ENCODE measurements at regions not wholly inside any gene's neighbourhood (a gene's known extent, or its start where the extent isn't known, plus 50 kb on each side); places are given as distances from the start of the nearest gene placed in this dataset.
A peak's percentile ranks its signal among the peaks of the same experiment; 100 is the strongest.

DNA sequence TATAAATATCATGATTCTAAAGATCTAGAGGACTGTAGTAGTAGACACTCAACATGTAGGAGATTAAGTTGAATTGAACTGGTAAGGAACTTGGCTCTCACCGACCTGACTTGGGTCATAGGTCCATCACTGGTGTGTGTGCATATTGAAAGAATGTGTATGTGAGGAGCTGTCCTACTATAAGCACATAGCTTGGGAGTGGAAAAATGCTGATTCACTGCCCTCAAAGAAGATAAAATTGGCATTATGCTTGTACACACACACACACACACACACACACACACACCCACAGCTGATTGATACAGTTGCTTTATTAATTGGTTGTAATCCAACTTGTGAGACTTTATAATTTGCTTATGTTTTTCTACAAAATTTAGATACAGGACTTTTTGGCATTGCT, 411.0 kb upstream of the NR2F2 start:
- H2BK5ac ChIP-seq (ENCODE audit: low read depth, low read length, poor library complexity): no peak overlapping the region
- no peaks in the 10 kb centered on the region for H3K36me3 ChIP-seq (ENCODE audit: control insufficient read depth in 1 of 2, insufficient read depth in 2 of 2, low read length in 2 of 2)
- H3K4ac ChIP-seq (ENCODE audit: low read depth, low read length): no peak overlapping the region
- H3K27me3 ChIP-seq (ENCODE audit: insufficient read depth, low read length): no peaks in the 10 kb centered on the region
- H3K4me3 ChIP-seq (ENCODE audit: low read depth, low read length): no peak overlapping the region
- H2AK5ac ChIP-seq (ENCODE audit: low read length): no peak overlapping the region
- no peak overlapping the region for H3K23ac ChIP-seq (ENCODE audit: low read length)
- H3K18ac ChIP-seq (ENCODE audit: low read length): no peak overlapping the region
- H4K8ac ChIP-seq (ENCODE audit: low read depth, low read length): no peak overlapping the region
- WGBS (ENCODE audit: extremely low coverage, insufficient coverage, insufficient read length): no CpG with 5 or more reads among the region's 1 CpG
- no peak overlapping the region for H2BK120ac ChIP-seq (ENCODE audit: insufficient read depth, low read length, poor library complexity)
- DNase-seq: no peak
- no peaks in the 10 kb centered on the region for H3K79me2 ChIP-seq (ENCODE audit: control insufficient read depth, insufficient read depth, low read length, poor library complexity)
- no peak overlapping the region for H2BK12ac ChIP-seq (ENCODE audit: low read length)
- no peak overlapping the region for H3K9ac ChIP-seq (ENCODE audit: low read length)
- no peak overlapping the region for H4K12ac ChIP-seq (ENCODE audit: low read depth, low read length)
- H3K14ac ChIP-seq (ENCODE audit: low read length): no peak overlapping the region
- H2AFZ ChIP-seq (ENCODE audit: insufficient read depth, low read length, poor library complexity): no peak overlapping the region
- no peak overlapping the region for H3K27ac ChIP-seq (ENCODE audit: low read depth, low read length)
- H4K91ac ChIP-seq (ENCODE audit: low read depth, low read length): no peak overlapping the region
- no peaks in the 10 kb centered on the region for H3K4me1 ChIP-seq (ENCODE audit: control insufficient read depth in 1 of 2, insufficient read depth in 2 of 2, low read length in 2 of 2)
- no peak overlapping the region for H3K4me2 ChIP-seq (ENCODE audit: low read length)
- no peaks in the 10 kb centered on the region for H3K79me1 ChIP-seq (ENCODE audit: low read length)
- no peaks in the 10 kb centered on the region for H3K9me3 ChIP-seq (ENCODE audit: insufficient read depth, low read depth, low read length)

DNA sequence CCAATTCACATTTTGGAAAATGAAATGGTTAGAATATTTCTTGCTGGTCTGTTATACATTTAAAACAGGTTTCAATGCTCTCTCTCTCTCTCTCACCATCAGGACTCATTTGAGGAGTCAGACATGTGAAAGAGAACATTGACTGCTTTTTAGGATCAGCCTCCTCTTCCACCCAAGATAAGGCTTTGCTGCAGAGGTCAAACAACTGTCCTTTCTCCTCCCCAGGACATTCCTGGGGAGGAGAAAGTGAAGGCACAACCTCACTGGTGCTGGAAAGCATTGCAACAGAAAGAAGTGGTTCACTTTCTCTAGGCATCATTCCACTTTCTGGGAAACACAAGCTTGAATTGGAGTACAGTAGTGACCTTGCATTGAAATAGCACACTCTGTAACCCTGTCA, 409.1 kb upstream of the NR2F2 start:
- no peak overlapping the region for H2AK5ac ChIP-seq (ENCODE audit: low read length)
- no peak overlapping the region for H4K8ac ChIP-seq (ENCODE audit: low read depth, low read length)
- H2BK12ac ChIP-seq (ENCODE audit: low read length): no peak overlapping the region
- H3K4me3 ChIP-seq (ENCODE audit: low read depth, low read length): no peak overlapping the region
- H2AFZ ChIP-seq (ENCODE audit: insufficient read depth, low read length, poor library complexity): no peak overlapping the region
- no peaks in the 10 kb centered on the region for H3K4me1 ChIP-seq (ENCODE audit: control insufficient read depth in 1 of 2, insufficient read depth in 2 of 2, low read length in 2 of 2)
- H3K27me3 ChIP-seq (ENCODE audit: insufficient read depth, low read length): no peaks in the 10 kb centered on the region
- H3K4ac ChIP-seq (ENCODE audit: low read depth, low read length): no peak overlapping the region
- no peak overlapping the region for H3K18ac ChIP-seq (ENCODE audit: low read length)
- H3K79me1 ChIP-seq (ENCODE audit: low read length): no peaks in the 10 kb centered on the region
- H3K9ac ChIP-seq (ENCODE audit: low read length): no peak overlapping the region
- no peaks in the 10 kb centered on the region for H3K36me3 ChIP-seq (ENCODE audit: control insufficient read depth in 1 of 2, insufficient read depth in 2 of 2, low read length in 2 of 2)
- H2BK5ac ChIP-seq (ENCODE audit: low read depth, low read length, poor library complexity): no peak overlapping the region
- no peak overlapping the region for H3K23ac ChIP-seq (ENCODE audit: low read length)
- DNase-seq: no peak
- no peak overlapping the region for H3K27ac ChIP-seq (ENCODE audit: low read depth, low read length)
- no peak overlapping the region for H4K12ac ChIP-seq (ENCODE audit: low read depth, low read length)
- no peak overlapping the region for H2BK120ac ChIP-seq (ENCODE audit: insufficient read depth, low read length, poor library complexity)
- no peaks in the 10 kb centered on the region for H3K79me2 ChIP-seq (ENCODE audit: control insufficient read depth, insufficient read depth, low read length, poor library complexity)
- no peak overlapping the region for H3K4me2 ChIP-seq (ENCODE audit: low read length)
- H4K91ac ChIP-seq (ENCODE audit: low read depth, low read length): no peak overlapping the region
- no peak overlapping the region for H3K14ac ChIP-seq (ENCODE audit: low read length)
- H3K9me3 ChIP-seq (ENCODE audit: insufficient read depth, low read depth, low read length): no peaks in the 10 kb centered on the region

DNA sequence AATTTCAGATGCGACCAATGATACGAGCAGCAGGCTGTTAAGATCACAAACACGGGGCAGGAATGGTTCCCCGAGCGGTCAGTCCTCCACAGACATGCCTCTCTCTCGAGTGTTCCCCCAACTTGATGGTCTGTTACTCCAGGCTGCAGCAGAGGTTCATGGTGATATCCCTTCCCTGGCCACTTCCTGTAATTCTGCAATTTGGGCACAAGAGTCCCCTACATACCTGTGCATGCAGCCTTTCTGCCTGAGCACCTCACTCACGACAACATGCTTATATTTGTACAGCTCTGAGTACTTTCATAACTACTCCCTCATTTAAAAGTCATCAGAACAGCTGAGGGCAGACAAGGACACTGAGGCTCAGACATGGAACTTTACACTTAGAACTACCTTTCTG, 408.1 kb upstream of the NR2F2 start:
- Histone ChIP-seq H4K91ac (ENCODE audit: low read depth, low read length) (no peak overlapping the region), H2BK5ac (ENCODE audit: low read depth, low read length, poor library complexity) (no peak overlapping the region), H3K27ac (ENCODE audit: low read depth, low read length) (no peak overlapping the region), H3K4me1 (ENCODE audit: control insufficient read depth in 1 of 2, insufficient read depth in 2 of 2, low read length in 2 of 2) (no peaks in the 10 kb centered on the region), H3K79me2 (ENCODE audit: control insufficient read depth, insufficient read depth, low read length, poor library complexity) (no peaks in the 10 kb centered on the region), H3K27me3 (ENCODE audit: insufficient read depth, low read length) (no peaks in the 10 kb centered on the region), H3K14ac (ENCODE audit: low read length) (no peak overlapping the region), H3K4me2 (ENCODE audit: low read length) (no peak overlapping the region), H3K18ac (ENCODE audit: low read length) (no peak overlapping the region), H2AK5ac (ENCODE audit: low read length) (no peak overlapping the region), H3K36me3 (ENCODE audit: control insufficient read depth in 1 of 2, insufficient read depth in 2 of 2, low read length in 2 of 2) (no peaks in the 10 kb centered on the region), H4K8ac (ENCODE audit: low read depth, low read length) (no peak overlapping the region), H3K4ac (ENCODE audit: low read depth, low read length) (no peak overlapping the region), H3K79me1 (ENCODE audit: low read length) (no peaks in the 10 kb centered on the region), H4K12ac (ENCODE audit: low read depth, low read length) (no peak overlapping the region), H3K9ac (ENCODE audit: low read length) (no peak overlapping the region), H2BK120ac (ENCODE audit: insufficient read depth, low read length, poor library complexity) (no peak overlapping the region), H2AFZ (ENCODE audit: insufficient read depth, low read length, poor library complexity) (no peak overlapping the region), H3K9me3 (ENCODE audit: insufficient read depth, low read depth, low read length) (no peaks in the 10 kb centered on the region), H3K4me3 (ENCODE audit: low read depth, low read length) (no peak overlapping the region), H3K23ac (ENCODE audit: low read length) (no peak overlapping the region), H2BK12ac (ENCODE audit: low read length) (peak overlapping the region; percentile 2)
- no peak for DNase-seq
- no CpG with 5 or more reads among the region's 7 CpGs for WGBS (ENCODE audit: extremely low coverage, insufficient coverage, insufficient read length)

DNA sequence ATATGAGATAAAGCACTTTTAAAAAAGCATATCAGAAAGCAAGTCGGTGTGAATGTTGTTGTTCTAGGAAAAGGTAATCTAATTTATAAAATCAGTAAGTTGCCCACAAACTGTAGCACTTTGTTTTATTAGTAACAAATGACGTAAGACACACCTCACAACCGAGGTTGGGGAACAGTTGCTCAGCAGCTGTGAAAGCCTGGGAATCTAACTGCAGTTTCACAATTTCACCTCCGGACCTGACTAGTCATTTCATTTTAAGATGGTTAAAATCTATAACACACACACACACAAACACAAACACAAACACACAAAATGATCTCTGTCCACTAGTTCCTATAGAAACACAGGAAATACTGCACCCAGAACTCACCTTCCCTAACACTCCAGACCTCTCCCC, 406.7 kb upstream of the NR2F2 start:
- H3K27me3 ChIP-seq (ENCODE audit: insufficient read depth, low read length): no peaks in the 10 kb centered on the region
- H4K91ac ChIP-seq (ENCODE audit: low read depth, low read length): no peak overlapping the region
- no peaks in the 10 kb centered on the region for H3K9me3 ChIP-seq (ENCODE audit: insufficient read depth, low read depth, low read length)
- no peak overlapping the region for H3K23ac ChIP-seq (ENCODE audit: low read length)
- H3K4ac ChIP-seq (ENCODE audit: low read depth, low read length): no peak overlapping the region
- no peak overlapping the region for H4K8ac ChIP-seq (ENCODE audit: low read depth, low read length)
- no peak for DNase-seq
- H3K4me3 ChIP-seq (ENCODE audit: low read depth, low read length): no peak overlapping the region
- no peaks in the 10 kb centered on the region for H3K36me3 ChIP-seq (ENCODE audit: control insufficient read depth in 1 of 2, insufficient read depth in 2 of 2, low read length in 2 of 2)
- no peak overlapping the region for H2BK120ac ChIP-seq (ENCODE audit: insufficient read depth, low read length, poor library complexity)
- no CpG with 5 or more reads among the region's 4 CpGs for WGBS (ENCODE audit: extremely low coverage, insufficient coverage, insufficient read length)
- no peak overlapping the region for H3K18ac ChIP-seq (ENCODE audit: low read length)
- no peak overlapping the region for H2BK5ac ChIP-seq (ENCODE audit: low read depth, low read length, poor library complexity)
- H3K4me2 ChIP-seq (ENCODE audit: low read length): no peak overlapping the region
- H2AFZ ChIP-seq (ENCODE audit: insufficient read depth, low read length, poor library complexity): no peak overlapping the region
- H3K79me1 ChIP-seq (ENCODE audit: low read length): no peaks in the 10 kb centered on the region
- H2BK12ac ChIP-seq (ENCODE audit: low read length): no peak overlapping the region
- H3K9ac ChIP-seq (ENCODE audit: low read length): no peak overlapping the region
- H4K12ac ChIP-seq (ENCODE audit: low read depth, low read length): no peak overlapping the region
- no peak overlapping the region for H3K27ac ChIP-seq (ENCODE audit: low read depth, low read length)
- H3K4me1 ChIP-seq (ENCODE audit: control insufficient read depth in 1 of 2, insufficient read depth in 2 of 2, low read length in 2 of 2): no peaks in the 10 kb centered on the region
- no peaks in the 10 kb centered on the region for H3K79me2 ChIP-seq (ENCODE audit: control insufficient read depth, insufficient read depth, low read length, poor library complexity)
- H3K14ac ChIP-seq (ENCODE audit: low read length): no peak overlapping the region
- H2AK5ac ChIP-seq (ENCODE audit: low read length): no peak overlapping the region

DNA sequence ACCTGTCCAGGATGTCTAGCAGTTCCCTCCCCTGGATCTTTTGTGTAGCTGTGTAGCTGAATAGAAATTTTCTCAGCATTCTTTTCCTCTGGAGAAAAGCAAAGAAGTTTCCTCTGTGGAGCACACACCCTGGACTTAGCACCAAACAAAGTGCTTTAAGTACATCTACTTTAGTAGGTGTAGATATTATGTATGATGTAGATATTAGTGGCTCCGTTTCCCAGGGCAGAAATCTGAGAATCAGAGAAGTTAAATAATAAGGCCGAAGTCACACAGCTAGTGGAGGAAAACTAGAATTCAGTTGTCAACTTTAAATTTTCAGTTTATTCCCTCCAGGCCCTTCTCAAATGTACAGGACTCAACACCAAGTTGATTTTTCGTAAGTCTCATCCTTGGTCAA, 401.7 kb upstream of the NR2F2 start:
- Histone ChIP-seq H3K14ac (ENCODE audit: low read length) (no peak overlapping the region), H3K4me3 (ENCODE audit: low read depth, low read length) (no peak overlapping the region), H3K18ac (ENCODE audit: low read length) (no peak overlapping the region), H3K4me2 (ENCODE audit: low read length) (no peak overlapping the region), H4K8ac (ENCODE audit: low read depth, low read length) (no peak overlapping the region), H2AFZ (ENCODE audit: insufficient read depth, low read length, poor library complexity) (no peak overlapping the region), H3K9me3 (ENCODE audit: insufficient read depth, low read depth, low read length) (no peaks in the 10 kb centered on the region), H4K91ac (ENCODE audit: low read depth, low read length) (no peak overlapping the region), H3K23ac (ENCODE audit: low read length) (no peak overlapping the region), H3K27me3 (ENCODE audit: insufficient read depth, low read length) (no peaks in the 10 kb centered on the region), H2AK5ac (ENCODE audit: low read length) (no peak overlapping the region), H2BK120ac (ENCODE audit: insufficient read depth, low read length, poor library complexity) (no peak overlapping the region), H2BK5ac (ENCODE audit: low read depth, low read length, poor library complexity) (no peak overlapping the region), H3K79me1 (ENCODE audit: low read length) (no peaks in the 10 kb centered on the region), H2BK12ac (ENCODE audit: low read length) (no peak overlapping the region), H3K36me3 (ENCODE audit: control insufficient read depth in 1 of 2, insufficient read depth in 2 of 2, low read length in 2 of 2) (no peaks in the 10 kb centered on the region), H3K4ac (ENCODE audit: low read depth, low read length) (no peak overlapping the region), H3K79me2 (ENCODE audit: control insufficient read depth, insufficient read depth, low read length, poor library complexity) (no peaks in the 10 kb centered on the region), H4K12ac (ENCODE audit: low read depth, low read length) (no peak overlapping the region), H3K4me1 (ENCODE audit: control insufficient read depth in 1 of 2, insufficient read depth in 2 of 2, low read length in 2 of 2) (peaks cover 0 to 2% of the 10 kb centered on the region in 2 experiments), H3K27ac (ENCODE audit: low read depth, low read length) (no peak overlapping the region), H3K9ac (ENCODE audit: low read length) (no peak overlapping the region)
- DNase-seq: no peak
- whole genome bisulfite sequencing (ENCODE audit: extremely low coverage, insufficient coverage, insufficient read length): no CpG with 5 or more reads among the region's 3 CpGs

All from trophoblast cell (in vitro differentiated cells and primary cell).